Body of pancreas (tissue), 4 donors: ENCODE measurements at regions not wholly inside any gene's neighbourhood (a gene's known extent, or its start where the extent isn't known, plus 50 kb on each side); places are given as distances from the start of the nearest gene placed in this dataset.

Source experiments
- ATAC-seq: fragments of 150-250 bp; one replicate; pipeline ENCODE4 v1.9.1; 2016
- DNase-seq, 4 donors: peaks; one replicate each; pipeline ENCODE4 v3.0.0-alpha.2; 2019
- H3K27ac ChIP-seq, 4 donors: fragments of 200-600 bp; sonication (generic); 1 replicate in 3 of 4; 2 replicates in 1 of 4; pipeline versions ENCODE4 v1.5.1 to v1.6.1; 2016 to 2019; ENCODE audit warnings: mild to moderate bottlenecking in 1 of 4, mixed read lengths in 1 of 4, moderate library complexity in 1 of 4
- H3K27me3 ChIP-seq, 2 donors: fragments of 200-600 bp; sonication (generic); one replicate each; pipeline ENCODE4 v1.6.0; 2016; ENCODE audit warnings: mild to moderate bottlenecking in 1 of 2
- H3K36me3 ChIP-seq, 2 donors: fragments of 200-600 bp; sonication (generic); replicated peaks in 1 of 2; 2 replicates each; pipeline ENCODE4 v1.5.1; 2016; ENCODE audit warnings: low read depth in 2 of 2; ENCODE audit not compliant: insufficient read depth in 1 of 2
- H3K4me1 ChIP-seq: fragments of 200-600 bp; sonication (generic); one replicate; pipeline ENCODE4 v1.6.0; 2016
- H3K4me3 ChIP-seq, 2 donors: fragments of 200-600 bp; sonication (generic); 1 replicate in 1 of 2; 2 replicates in 1 of 2; pipeline ENCODE4 v1.5.1; 2016 to 2019
- H3K9me3 ChIP-seq, 3 donors: fragments of 200-600 bp; sonication (generic); 1 replicate in 2 of 3; 2 replicates in 1 of 3; pipeline ENCODE4 v1.5.1; 2016
- CTCF ChIP-seq, 7 experiments: fragments of 450-650 bp in 4 of 7; fragments of 200-600 bp in 3 of 7; sonication (generic) in 3 of 7; IDR thresholded peaks; one replicate each; pipeline ENCODE4 v1.5.1; 2016 to 2019; ENCODE audit warnings: antibody characterized with exemption in 7 of 7
- POLR2A ChIP-seq, 3 donors: fragments of 450-650 bp; IDR thresholded peaks; one replicate each; pipeline ENCODE4 v1.6.1; 2016; ENCODE audit warnings: antibody characterized with exemption in 3 of 3, mild to moderate bottlenecking in 2 of 3
- WGBS, 2 donors: methylation state at CpG; one replicate each; pipeline ENCODE4 v1.1.5; 2017; 5-methylcytosine and 5-hydroxymethylcytosine counted together
- intact Hi-C: fragments of 100-400 bp; cut with DNase I; formaldehyde crosslinking; loops from one replicate; pipeline ENCODE4 v1.15.1; 2023

- H3K36me3 ChIP-seq = no peaks in the 10 kb centered on the region
- intact Hi-C loops = no loop called here
- H3K4me3 ChIP-seq = no peak overlapping the region
- ATAC-seq (no peak), DNase-seq (no peak)
- H3K9me3 ChIP-seq = no peaks in the 10 kb centered on the region
- 56 to 66% methylated on average over 3 of the region's 3 CpGs for WGBS, 2 donors
- no peak overlapping the region for H3K27ac ChIP-seq
- no peak for TF ChIP-seq CTCF (IDR thresholded peaks at IDR 0.05)
- TF ChIP-seq POLR2A (IDR thresholded peaks at IDR 0.05) = no peak
- no peaks in the 10 kb centered on the region for H3K27me3 ChIP-seq
- no peaks in the 10 kb centered on the region for H3K4me1 ChIP-seq
Measured at GRCh38 chr1:218895064-218895587, 278.6 kb upstream of the LYPLAL1 start.

GRCh38 chr1:218896202-218896601 lies 277.5 kb upstream of the LYPLAL1 start:
- H3K4me1 ChIP-seq = no peaks in the 10 kb centered on the region
- H3K9me3 ChIP-seq = no peaks in the 10 kb centered on the region
- no peak overlapping the region for H3K4me3 ChIP-seq
- no peaks in the 10 kb centered on the region for H3K36me3 ChIP-seq
- H3K27me3 ChIP-seq = no peaks in the 10 kb centered on the region
- intact Hi-C loops = no loop called here
- ATAC-seq (no peak), DNase-seq (no peak)
- 79 to 87% methylated on average over 5 of the region's 5 CpGs for WGBS, 2 donors
- no peak for TF ChIP-seq CTCF (IDR thresholded peaks at IDR 0.05)
- TF ChIP-seq POLR2A (IDR thresholded peaks at IDR 0.05) = no peak
- H3K27ac ChIP-seq = no peak overlapping the region

GRCh38 chr1:218898921-218899320 lies 274.8 kb upstream of the LYPLAL1 start:
- Histone ChIP-seq H3K4me3 (no peak overlapping the region), H3K4me1 (no peaks in the 10 kb centered on the region), H3K36me3 (no peaks in the 10 kb centered on the region), H3K27me3 (no peaks in the 10 kb centered on the region), H3K27ac (no peak overlapping the region), H3K9me3 (no peaks in the 10 kb centered on the region)
- WGBS, 2 donors = 25 to 57% methylated on average over 2 of the region's 2 CpGs
- ATAC-seq (no peak), DNase-seq (no peak)
- TF ChIP-seq POLR2A (IDR thresholded peaks at IDR 0.05) (no peak), CTCF (IDR thresholded peaks at IDR 0.05) (no peak)
- intact Hi-C loops = no loop called here

GRCh38 chr1:218900615-218901014 lies 273.1 kb upstream of the LYPLAL1 start:
- ATAC-seq (no peak), DNase-seq (no peak)
- intact Hi-C loops = no loop called here
- H3K4me3 ChIP-seq = no peak overlapping the region
- H3K27me3 ChIP-seq = no peaks in the 10 kb centered on the region
- no peak for TF ChIP-seq POLR2A (IDR thresholded peaks at IDR 0.05)
- no peak for TF ChIP-seq CTCF (IDR thresholded peaks at IDR 0.05)
- no peaks in the 10 kb centered on the region for H3K9me3 ChIP-seq
- no peaks in the 10 kb centered on the region for H3K4me1 ChIP-seq
- WGBS, 2 donors = 60% methylated on average over 3 of the region's 3 CpGs
- H3K27ac ChIP-seq = no peak overlapping the region
- no peaks in the 10 kb centered on the region for H3K36me3 ChIP-seq

- ATAC-seq (no peak), DNase-seq (no peak)
- WGBS, 2 donors = 27 to 43% methylated on average over 1 of the region's 1 CpG
- intact Hi-C loops = no loop called here
- H3K4me1 ChIP-seq = no peaks in the 10 kb centered on the region
- H3K4me3 ChIP-seq = no peak overlapping the region
- no peaks in the 10 kb centered on the region for H3K36me3 ChIP-seq
- H3K27ac ChIP-seq = no peak overlapping the region
- TF ChIP-seq CTCF (IDR thresholded peaks at IDR 0.05) = no peak
- TF ChIP-seq POLR2A (IDR thresholded peaks at IDR 0.05) = no peak
- no peaks in the 10 kb centered on the region for H3K9me3 ChIP-seq
- H3K27me3 ChIP-seq = no peaks in the 10 kb centered on the region
Measured at GRCh38 chr1:218904416-218904815, 269.3 kb upstream of the LYPLAL1 start.
